Activated T-cell treated with anti-CD3 and anti-CD28 coated beads for 48 hours (primary cell): ENCODE measurements at regions not wholly inside any gene's neighbourhood (a gene's known extent, or its start where the extent isn't known, plus 50 kb on each side); places are given as distances from the start of the nearest gene placed in this dataset.

Experiments used
- DNase-seq: peaks from one replicate; pipeline ENCODE4 v3.0.0-alpha.2; 2020; ENCODE audit warnings: low read depth

DNA sequence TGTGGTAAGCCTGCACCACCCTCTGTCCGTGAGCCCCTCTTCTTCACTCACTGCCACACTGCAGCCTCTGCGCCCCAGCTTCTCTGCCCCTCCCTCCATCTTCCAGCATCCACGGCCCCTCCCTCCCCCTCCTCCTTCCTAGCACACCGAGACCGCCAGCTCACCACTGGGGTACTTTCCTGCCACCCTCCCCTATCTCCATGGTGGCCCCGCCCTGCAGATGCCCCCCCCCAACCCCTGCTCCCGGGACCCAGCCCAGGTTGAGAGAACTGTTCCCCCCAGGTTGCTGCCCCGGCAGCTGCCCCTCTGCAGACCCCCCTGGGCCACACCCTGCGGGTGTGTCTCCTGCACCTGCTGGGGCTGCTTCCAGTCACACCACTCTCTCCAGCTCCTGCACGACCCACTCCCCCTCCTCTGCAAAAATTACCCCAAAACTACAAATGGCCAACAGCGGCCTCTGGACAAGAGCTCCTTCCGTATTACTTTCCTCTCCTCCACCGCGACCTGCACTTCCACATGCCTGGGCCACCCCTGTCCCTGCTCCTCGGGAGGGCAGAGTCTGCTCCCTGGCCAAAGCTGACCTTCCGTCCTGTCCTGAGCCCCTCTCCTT lies 209.2 kb upstream of the PPP2R2D start:
- DNase-seq: no peak

DNA sequence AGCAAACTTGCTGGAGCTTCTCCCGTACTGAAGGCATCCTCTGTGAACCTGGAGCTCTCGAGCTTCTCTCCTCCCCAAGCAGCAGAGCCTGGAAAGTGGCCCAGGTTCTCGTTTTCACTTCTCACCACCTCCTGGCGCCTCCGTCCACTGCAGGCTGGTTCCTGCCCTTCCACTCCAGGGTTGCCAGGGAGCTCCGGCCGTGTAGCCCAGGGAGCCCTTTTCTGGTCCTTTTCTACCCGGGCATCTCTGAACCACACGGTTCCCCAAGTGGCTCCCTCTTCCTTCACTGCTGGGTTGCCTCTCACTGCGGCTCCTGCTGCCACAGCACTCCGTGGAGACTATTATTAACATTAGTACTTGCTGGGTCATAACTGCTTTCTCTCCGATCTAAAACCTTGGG lies 208.6 kb upstream of the PPP2R2D start:
- DNase-seq: no peak

GRCh38 chr10:131692686-131693334 lies 208.0 kb upstream of the PPP2R2D start:
- DNase-seq: no peak

GRCh38 chr10:131693766-131694165 lies 207.0 kb upstream of the PPP2R2D start:
- no peak for DNase-seq

- no peak for DNase-seq
Observed at GRCh38 chr10:131694168-131694780, 206.5 kb upstream of the PPP2R2D start.

GRCh38 chr10:131694781-131695495 lies 205.9 kb upstream of the PPP2R2D start:
- no peak for DNase-seq

DNA sequence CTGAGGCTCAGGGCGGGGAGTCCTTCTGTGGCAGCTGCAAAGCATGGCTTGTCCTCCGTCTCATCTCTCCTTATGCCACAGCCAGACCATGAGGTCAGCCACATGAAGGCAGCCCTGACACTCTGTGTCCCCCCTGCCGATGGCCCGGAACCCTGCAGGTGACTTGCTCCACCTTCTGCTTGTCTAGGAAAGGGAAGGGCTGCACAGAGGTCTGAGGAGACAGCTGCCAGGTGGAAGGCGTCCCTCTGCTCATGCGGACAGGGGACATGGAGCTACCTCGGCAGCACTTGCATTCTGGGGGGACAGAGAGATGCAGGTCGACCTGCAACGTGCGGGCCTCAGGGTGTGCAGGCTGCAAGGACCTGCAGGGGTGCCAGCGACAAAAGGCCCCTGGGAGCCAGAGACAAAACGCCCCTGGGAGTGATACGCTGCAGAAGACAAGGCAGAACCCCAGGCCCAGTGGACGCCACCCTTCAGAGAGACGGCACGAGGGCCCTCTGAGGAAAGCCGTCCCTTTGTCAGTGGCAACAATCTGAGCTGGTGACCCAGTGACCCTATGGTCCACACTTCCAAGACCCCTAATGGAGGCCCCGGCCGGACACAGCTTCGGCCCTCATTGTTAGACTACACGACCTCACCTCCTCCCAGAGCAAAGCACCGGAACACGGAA lies 205.2 kb upstream of the PPP2R2D start:
- no peak for DNase-seq

DNA sequence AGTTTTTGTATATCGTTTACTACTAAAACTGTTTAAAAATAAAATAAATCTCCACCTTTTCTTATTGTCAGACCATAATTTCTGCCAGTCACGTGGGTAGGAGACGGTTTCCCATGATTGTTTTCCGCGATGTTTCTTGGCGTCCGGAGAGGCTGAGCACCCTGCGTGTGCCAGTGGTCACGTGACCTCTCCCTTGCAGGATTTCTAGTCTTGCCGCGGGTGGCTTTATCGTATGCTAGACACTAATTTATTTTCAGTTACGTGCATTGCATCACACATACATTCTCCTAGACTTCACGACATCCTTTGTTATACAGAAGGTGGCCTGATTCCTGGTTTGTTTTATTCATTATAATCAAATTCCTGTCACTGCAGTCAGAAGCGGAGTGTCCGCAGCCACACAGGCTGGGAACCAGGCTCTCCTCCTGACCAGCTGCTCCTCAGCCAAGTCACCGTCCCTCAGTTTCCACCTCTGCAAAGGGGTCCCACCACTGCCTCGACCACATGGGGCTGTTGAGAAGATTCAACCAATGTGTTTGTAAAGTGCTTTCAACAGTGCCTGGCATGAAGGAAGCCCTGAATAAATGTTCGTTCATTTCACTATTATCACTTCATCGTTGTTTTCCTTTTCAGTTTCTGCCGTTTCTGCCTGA lies 203.2 kb upstream of the PPP2R2D start:
- no peak for DNase-seq

GRCh38 chr10:131698232-131698631 lies 202.6 kb upstream of the PPP2R2D start:
- no peak for DNase-seq

DNA sequence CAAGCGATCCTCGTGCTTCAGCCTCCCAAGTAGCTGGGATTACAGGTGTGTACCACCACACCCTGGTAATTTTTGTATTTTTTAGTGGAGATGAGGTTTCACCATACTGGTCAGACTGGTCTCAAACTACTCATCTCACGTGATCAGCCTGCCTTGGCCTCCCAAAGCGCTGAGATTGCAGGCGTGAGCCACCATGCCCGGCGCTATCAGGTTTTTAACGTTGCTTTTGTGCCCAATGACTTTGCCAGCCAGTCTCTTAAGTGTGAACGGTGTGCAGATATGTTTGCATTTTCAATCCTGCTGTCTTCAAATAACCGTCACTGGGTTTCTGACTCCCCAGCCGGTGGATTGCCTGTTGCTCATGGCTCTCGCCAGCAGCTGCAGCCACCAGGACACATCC lies 201.8 kb upstream of the PPP2R2D start:
- no peak for DNase-seq

- no peak for DNase-seq
Observed at GRCh38 chr10:131700032-131700431, 200.8 kb upstream of the PPP2R2D start.

- DNase-seq: no peak
Observed at GRCh38 chr10:131700506-131700905, 200.3 kb upstream of the PPP2R2D start.

GRCh38 chr10:131701131-131701947 lies 199.5 kb upstream of the PPP2R2D start:
- DNase-seq: no peak

- no peak for DNase-seq
Observed at GRCh38 chr10:131702531-131703356, 198.1 kb upstream of the PPP2R2D start.

DNA sequence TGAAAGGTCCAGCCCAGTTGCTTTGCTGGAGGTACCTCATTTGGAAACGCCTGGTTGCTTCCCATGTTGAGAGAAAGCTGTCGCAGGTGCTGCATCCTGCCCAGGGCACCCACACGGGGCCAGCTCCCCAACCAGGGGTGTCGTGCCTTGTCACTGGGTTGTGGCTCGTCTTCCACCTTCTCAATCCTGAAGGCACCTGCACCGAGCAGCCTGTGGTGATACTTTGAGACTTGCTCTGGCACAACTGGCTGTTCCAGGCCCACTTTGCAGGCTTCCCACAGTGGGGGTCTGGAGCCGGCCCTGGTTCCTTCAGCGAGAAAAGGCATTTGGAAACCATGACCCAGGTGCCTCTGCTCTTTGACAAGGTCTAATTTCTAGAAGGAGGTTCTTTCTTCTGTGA lies 197.3 kb upstream of the PPP2R2D start:
- DNase-seq: no peak

DNA sequence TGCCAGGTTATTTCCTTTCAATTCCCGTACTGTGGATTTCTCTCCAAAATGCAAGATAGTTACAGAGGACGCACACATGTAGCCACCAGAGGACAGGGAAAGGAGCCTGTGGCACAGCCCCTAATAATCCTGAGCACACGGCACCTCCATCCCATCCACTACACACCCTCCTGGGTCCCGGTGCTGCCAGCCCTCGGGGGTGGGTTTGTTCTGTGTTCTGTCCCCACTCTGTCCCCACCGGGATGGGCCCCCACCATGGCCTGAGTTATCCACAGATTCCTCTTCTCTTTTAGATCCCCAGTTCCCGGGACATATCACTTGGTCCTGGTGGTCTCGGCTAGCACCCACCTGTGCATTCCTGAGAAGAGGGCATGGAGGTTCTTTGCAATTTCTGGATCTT lies 196.9 kb upstream of the PPP2R2D start:
- no peak for DNase-seq

GRCh38 chr10:131706476-131706875 lies 194.3 kb upstream of the PPP2R2D start:
- no peak for DNase-seq

DNA sequence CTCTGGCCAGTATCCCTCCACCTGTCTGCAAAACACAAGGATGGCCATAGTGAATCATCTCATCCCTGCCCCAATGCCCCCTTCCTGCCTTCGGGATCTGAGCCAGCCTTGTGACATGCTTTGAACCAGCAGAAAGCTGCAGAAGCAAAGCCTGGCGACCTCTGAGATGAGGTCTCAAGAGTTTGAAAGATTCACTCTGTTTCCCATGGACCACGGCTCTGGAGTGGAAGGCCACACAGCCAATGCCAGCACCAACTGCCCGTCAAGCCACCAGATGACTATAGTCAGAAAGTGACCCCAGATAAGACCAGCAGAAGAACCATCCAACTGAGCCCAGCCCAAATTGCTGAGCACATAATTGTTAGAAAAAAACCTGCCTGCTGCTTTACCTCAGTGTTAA lies 193.9 kb upstream of the PPP2R2D start:
- no peak for DNase-seq

DNA sequence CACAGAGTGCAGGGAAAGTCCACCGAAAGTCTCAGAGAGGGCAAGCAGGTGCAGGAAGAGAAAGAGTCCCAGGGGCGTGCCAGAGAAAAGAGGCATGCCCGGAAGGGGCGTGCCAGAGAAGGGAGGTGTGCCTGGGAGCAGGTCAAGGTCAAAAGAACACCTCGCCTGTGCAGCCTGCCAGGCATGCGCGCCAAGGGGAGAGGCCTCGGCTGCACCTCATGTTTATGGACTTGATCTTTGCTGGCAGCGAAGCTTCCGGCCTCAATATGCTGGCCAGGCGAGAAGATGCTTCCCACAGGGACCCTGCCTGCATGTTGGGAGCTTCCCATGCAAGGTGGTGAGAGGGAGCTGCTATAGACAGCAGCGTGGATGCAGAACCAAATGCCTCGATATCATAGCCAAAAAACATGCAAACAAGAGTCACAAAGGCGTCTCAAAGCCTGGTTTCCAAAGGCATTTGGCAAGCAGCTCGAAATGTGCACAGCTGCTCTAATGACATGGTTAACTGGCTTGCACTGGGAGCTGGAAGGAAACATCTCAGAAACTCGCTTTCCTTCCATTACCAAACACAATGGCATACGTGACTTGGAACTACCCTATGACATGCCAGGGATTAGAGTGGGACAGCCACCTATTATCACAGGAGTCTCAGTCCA lies 192.5 kb upstream of the PPP2R2D start:
- no peak for DNase-seq
